Ovary (tissue), 7 donors: ENCODE measurements at regions not wholly inside any gene's neighbourhood (a gene's known extent, or its start where the extent isn't known, plus 50 kb on each side); places are given as distances from the start of the nearest gene placed in this dataset.

Experiments used
- DNase-seq, 5 donors: peaks; one replicate each; pipeline ENCODE4 v3.0.0-alpha.2; 2019 to 2020
- H3K27ac ChIP-seq, 2 donors: fragments of 200-600 bp; one replicate each; pipeline versions ENCODE4 v1.5.1 to v1.8.0; 2019 to 2022
- H3K27me3 ChIP-seq: fragments of 200-600 bp; one replicate; pipeline ENCODE4 v1.8.0; 2022
- H3K36me3 ChIP-seq: fragments of 200-600 bp; sonication (generic); one replicate; pipeline ENCODE4 v1.5.1; 2019
- H3K4me1 ChIP-seq: one replicate; pipeline ENCODE4 v1.8.1; 2013; ENCODE audit warnings: mild to moderate bottlenecking, moderate library complexity; ENCODE audit not compliant: insufficient read depth
- H3K4me3 ChIP-seq: fragments of 200-600 bp; sonication (generic); one replicate; pipeline ENCODE4 v1.5.1; 2017
- H3K9me3 ChIP-seq, 2 donors: fragments of 200-600 bp in 1 of 2; sonication (generic) in 1 of 2; one replicate each; pipeline versions ENCODE4 v1.5.1 to v1.8.1; 2013 to 2019; ENCODE audit warnings: mild to moderate bottlenecking in 1 of 2, moderate library complexity in 1 of 2
- EP300 ChIP-seq: sonication (generic); formaldehyde crosslinking; IDR thresholded peaks from one replicate; pipeline ENCODE4 v1.6.1; 2017; ENCODE audit warnings: antibody characterized with exemption
- POLR2A ChIP-seq: fragments of 450-650 bp; IDR thresholded peaks from one replicate; pipeline ENCODE4 v1.6.1; 2017; ENCODE audit warnings: antibody characterized with exemption, mild to moderate bottlenecking, moderate library complexity
- WGBS, 3 donors: extraction: QIAGEN DNeasy Blood & Tissue Kit in 1 of 3; methylation state at CpG; one replicate each; pipeline versions ENCODE4 v1.1.5 to v1.1.7; 2013 to 2017; 5-methylcytosine and 5-hydroxymethylcytosine counted together
- intact Hi-C, 4 donors: fragments of 100-400 bp; cut with DNase I; formaldehyde crosslinking; loops; one replicate each; pipeline versions ENCODE4 v1.11.0 to v1.15.1; 2022 to 2023
- TF ChIP-seq, protein P1 (sequence below), 3 donors: fragments of 450-650 bp in 2 of 3; fragments of 200-600 bp in 1 of 3; IDR thresholded peaks; one replicate each; pipeline versions ENCODE4 v1.5.1 to v1.8.0; 2016 to 2022; ENCODE audit warnings: antibody characterized with exemption in 3 of 3, mild to moderate bottlenecking in 1 of 3
- donor health status: DM: no; HTN: no; CAD: no; lungs with moderate emphysema.
- donor health status: DM: no; HTN: no; CAD: no.
- donor health status: Bipolar disorder and iron deficiency.
- donor health status: DM: no; HTN: no; CAD: no.
- donor health status: DM: yes; HTN: yes; CAD: no.

DNA sequence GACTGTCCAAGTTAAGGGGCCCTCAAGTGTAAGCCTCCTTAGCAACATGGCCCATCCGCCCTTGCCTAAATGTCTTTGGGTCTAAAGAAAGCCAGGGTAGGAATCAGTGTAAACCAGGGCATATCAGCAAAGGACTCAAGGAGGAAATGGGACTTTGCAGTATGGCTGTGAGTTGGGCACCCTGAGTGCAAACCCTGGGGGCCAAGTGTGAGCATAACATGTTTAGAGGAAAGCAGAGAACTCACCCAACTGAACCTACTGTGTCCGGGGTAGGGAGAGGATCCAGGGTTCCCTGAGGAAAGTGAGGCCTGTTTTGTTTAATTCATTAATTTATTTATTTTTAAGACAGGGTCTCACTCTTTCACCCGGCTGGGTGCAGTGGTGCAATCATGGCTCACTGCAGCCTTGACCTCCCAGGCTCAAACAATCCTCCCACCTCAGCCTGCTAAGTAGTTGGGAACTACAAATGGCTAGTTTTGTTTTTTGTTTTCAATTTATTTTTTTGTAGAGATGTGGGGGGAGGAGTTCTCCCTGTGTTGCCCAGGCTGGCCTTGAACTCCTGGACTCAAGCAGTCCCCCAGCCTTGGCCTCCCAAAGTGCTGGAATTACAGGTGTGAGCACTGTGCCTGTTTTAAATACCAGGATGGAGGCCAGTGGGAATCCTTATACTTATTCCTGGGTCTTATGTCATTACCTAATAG lies 51.0 kb upstream of the ACTR3 start:
- H3K4me1 ChIP-seq, result no peaks in the 10 kb centered on the region
- WGBS, 3 donors, result 69 to 81% (median 71%) methylated on average over 3 of the region's 3 CpGs
- no peaks in the 10 kb centered on the region for H3K36me3 ChIP-seq
- intact Hi-C loops, result no loop called here
- no peak overlapping the region for H3K27ac ChIP-seq
- no peak for TF ChIP-seq POLR2A
- no peak for TF ChIP-seq EP300
- TF ChIP-seq, protein P1, sequence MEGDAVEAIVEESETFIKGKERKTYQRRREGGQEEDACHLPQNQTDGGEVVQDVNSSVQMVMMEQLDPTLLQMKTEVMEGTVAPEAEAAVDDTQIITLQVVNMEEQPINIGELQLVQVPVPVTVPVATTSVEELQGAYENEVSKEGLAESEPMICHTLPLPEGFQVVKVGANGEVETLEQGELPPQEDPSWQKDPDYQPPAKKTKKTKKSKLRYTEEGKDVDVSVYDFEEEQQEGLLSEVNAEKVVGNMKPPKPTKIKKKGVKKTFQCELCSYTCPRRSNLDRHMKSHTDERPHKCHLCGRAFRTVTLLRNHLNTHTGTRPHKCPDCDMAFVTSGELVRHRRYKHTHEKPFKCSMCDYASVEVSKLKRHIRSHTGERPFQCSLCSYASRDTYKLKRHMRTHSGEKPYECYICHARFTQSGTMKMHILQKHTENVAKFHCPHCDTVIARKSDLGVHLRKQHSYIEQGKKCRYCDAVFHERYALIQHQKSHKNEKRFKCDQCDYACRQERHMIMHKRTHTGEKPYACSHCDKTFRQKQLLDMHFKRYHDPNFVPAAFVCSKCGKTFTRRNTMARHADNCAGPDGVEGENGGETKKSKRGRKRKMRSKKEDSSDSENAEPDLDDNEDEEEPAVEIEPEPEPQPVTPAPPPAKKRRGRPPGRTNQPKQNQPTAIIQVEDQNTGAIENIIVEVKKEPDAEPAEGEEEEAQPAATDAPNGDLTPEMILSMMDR (IDR thresholded peaks at IDR 0.05), result no peak
- H3K4me3 ChIP-seq, result no peak overlapping the region
- H3K27me3 ChIP-seq, result no peaks in the 10 kb centered on the region
- H3K9me3 ChIP-seq, result no peaks in the 10 kb centered on the region
- DNase-seq, result no peak

DNA sequence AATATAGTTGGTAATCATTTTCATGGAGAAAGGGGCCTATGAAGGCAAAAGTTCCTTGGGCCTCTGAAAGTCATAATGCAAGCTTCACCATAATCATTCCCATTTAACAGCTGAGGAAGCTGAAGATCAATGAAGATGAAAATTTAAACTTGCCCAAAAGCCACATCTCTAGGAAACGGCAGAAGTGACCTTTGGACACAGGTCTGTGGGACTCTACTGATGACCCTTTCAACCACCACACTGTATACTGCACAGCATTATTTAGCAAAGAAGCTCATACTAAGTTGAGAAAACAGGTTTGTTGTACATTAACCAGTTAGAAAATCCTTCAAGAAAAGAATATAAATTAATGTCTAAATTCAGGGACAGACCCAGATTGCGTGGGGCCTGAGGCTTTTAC lies 51.6 kb upstream of the ACTR3 start:
- Histone ChIP-seq H3K36me3 (no peaks in the 10 kb centered on the region), H3K9me3 (no peaks in the 10 kb centered on the region), H3K4me3 (no peak overlapping the region), H3K4me1 (no peaks in the 10 kb centered on the region), H3K27ac (no peak overlapping the region), H3K27me3 (no peaks in the 10 kb centered on the region)
- no peak for DNase-seq
- intact Hi-C loops, result no loop called here
- TF ChIP-seq EP300, result no peak
- TF ChIP-seq, protein P1 (IDR thresholded peaks at IDR 0.05), result no peak
- TF ChIP-seq POLR2A, result no peak
- WGBS, 3 donors, result 94 to 99% (median 99%) methylated on average over 2 of the region's 2 CpGs

DNA sequence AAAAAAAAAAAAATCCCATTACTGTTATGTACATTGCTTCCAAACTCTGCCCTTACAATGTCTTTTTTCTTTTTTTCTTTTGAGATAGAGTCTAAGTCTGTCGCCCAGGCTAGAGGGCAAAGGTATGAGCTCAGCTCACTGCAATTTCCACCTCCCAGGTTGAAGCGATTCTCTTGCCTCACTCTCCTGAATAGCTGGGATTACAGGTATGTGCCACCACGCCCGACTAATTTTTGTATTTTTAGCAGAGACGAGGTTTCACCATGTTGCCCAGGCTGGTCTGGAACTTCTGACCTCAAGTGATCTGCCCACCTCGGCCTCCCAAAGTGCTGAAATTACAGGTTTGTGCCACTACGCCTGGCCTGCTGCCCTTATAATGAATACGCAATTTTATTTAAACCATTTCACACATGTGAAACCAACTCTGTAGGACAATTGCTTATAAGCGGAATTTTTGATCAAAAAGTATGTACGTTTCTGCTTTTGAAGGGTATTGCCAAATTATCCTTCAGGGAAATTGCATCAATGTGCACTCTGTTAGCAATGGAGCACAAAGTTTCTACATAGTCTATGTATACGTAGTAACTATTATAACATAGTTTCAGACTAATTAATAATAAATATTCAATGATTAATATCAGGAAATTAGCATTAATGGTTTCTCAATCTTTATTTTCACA lies 55.7 kb upstream of the ACTR3 start:
- intact Hi-C loops, result no loop called here
- DNase-seq, result no peak
- Histone ChIP-seq H3K9me3 (no peaks in the 10 kb centered on the region), H3K36me3 (no peaks in the 10 kb centered on the region), H3K4me1 (no peaks in the 10 kb centered on the region), H3K4me3 (no peak overlapping the region), H3K27me3 (no peaks in the 10 kb centered on the region), H3K27ac (no peak overlapping the region)
- TF ChIP-seq EP300 (no peak), POLR2A (no peak)
- 92 to 96% (median 93%) methylated on average over 11 of the region's 11 CpGs for WGBS, 3 donors

DNA sequence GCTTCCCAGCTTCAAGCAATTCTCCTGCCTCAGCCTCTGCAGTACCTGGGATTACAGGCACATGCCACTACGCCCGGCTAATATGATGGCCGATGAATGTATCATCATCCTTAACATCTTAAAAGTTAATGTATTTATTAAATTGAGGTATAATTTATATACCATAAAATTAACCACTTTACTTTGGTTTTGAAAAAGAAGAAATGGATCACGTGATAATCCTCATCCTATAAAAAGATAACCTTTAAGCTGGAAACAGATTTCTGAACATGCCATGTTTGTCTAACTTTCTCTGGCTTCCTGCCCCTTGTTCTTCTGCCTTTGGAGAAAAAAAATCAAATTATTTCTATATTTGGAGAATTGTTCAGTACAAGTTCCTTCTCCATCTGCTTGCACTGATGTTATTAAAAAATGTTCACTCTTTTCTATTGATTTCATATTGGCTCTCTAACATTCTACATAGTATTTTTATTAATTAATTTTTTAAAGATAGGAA lies 57.0 kb upstream of the ACTR3 start:
- intact Hi-C loops, result no loop called here
- no peaks in the 10 kb centered on the region for H3K9me3 ChIP-seq
- H3K27ac ChIP-seq, result no peak overlapping the region
- no peaks in the 10 kb centered on the region for H3K4me1 ChIP-seq
- TF ChIP-seq POLR2A (no peak), EP300 (no peak)
- TF ChIP-seq, protein P1 (IDR thresholded peaks at IDR 0.05), result no peak
- DNase-seq, result no peak
- no peak overlapping the region for H3K4me3 ChIP-seq
- no peaks in the 10 kb centered on the region for H3K27me3 ChIP-seq
- WGBS, 3 donors, result 73 to 81% (median 75%) methylated on average over 4 of the region's 4 CpGs
- no peaks in the 10 kb centered on the region for H3K36me3 ChIP-seq

DNA sequence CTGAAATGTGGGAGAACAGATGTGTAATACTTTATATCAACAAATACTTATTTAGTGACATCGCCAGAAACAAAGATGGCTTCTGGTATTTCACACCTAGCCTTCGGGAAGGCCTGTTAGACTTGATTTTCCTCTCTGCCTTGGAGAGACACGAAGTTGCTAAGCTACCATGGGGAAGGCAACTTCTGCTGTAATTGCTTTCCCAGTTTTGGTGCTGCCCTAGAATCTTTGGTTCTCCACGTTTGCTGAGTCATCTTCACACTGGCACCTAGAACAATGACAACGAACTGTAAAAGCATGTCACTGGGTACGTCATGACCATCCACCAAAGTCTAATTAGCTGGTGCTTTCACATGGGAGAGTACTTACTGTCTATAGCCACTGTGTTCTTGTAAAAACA lies 58.7 kb upstream of the ACTR3 start:
- no peak overlapping the region for H3K27ac ChIP-seq
- DNase-seq, result no peak
- no peaks in the 10 kb centered on the region for H3K9me3 ChIP-seq
- no peak for TF ChIP-seq POLR2A
- TF ChIP-seq, protein P1 (IDR thresholded peaks at IDR 0.05), result no peak
- 68 to 75% (median 75%) methylated on average over 6 of the region's 6 CpGs for WGBS, 3 donors
- no peak overlapping the region for H3K4me3 ChIP-seq
- H3K4me1 ChIP-seq, result no peaks in the 10 kb centered on the region
- intact Hi-C loops, result no loop called here
- no peaks in the 10 kb centered on the region for H3K27me3 ChIP-seq
- H3K36me3 ChIP-seq, result no peaks in the 10 kb centered on the region
